Calu3 (cell line): ENCODE measurements at regions not wholly inside any gene's neighbourhood (a gene's known extent, or its start where the extent isn't known, plus 50 kb on each side); places are given as distances from the start of the nearest gene placed in this dataset.

Experiments used
- BruUV-seq: library from RNA; stranded (reverse); fragments of 400-500 nt; replicated peaks from 2 replicates; lab custom pipeline; 2021; lab: Mats Ljungman, UMichigan
- CTCF ChIA-PET: fragments of 300-600 bp; sonication (Branson Sonifier 250); formaldehyde crosslinking; loops from one replicate; lab custom pipeline; 2022; ENCODE audit warnings: antibody characterized with exemption; lab: Charles Lee
- DNase-seq: peaks from one replicate; pipeline ENCODE4 v3.0.0; 2022
- H3K27ac Mint-ChIP-seq: one replicate; pipeline ENCODE4 v1.8.0; 2022; ENCODE audit warnings: mixed read lengths; ENCODE audit not compliant: unreplicated experiment
- H3K27me3 Mint-ChIP-seq: one replicate; pipeline ENCODE4 v1.8.0; 2022; ENCODE audit warnings: mixed read lengths; ENCODE audit not compliant: unreplicated experiment
- H3K36me3 Mint-ChIP-seq: one replicate; pipeline ENCODE4 v1.8.0; 2022; ENCODE audit warnings: mild to moderate bottlenecking, moderate library complexity, mixed read lengths; ENCODE audit not compliant: insufficient read depth, unreplicated experiment
- H3K4me1 Mint-ChIP-seq: one replicate; pipeline ENCODE4 v1.8.0; 2022; ENCODE audit warnings: mild to moderate bottlenecking, low read depth, mixed read lengths; ENCODE audit not compliant: unreplicated experiment
- H3K4me3 Mint-ChIP-seq: one replicate; pipeline ENCODE4 v1.8.0; 2022; ENCODE audit warnings: mild to moderate bottlenecking, low read depth, moderate library complexity, mixed read lengths; ENCODE audit not compliant: unreplicated experiment
- H3K9me3 Mint-ChIP-seq: one replicate; pipeline ENCODE4 v1.8.0; 2022; ENCODE audit warnings: low read depth, mixed read lengths; ENCODE audit not compliant: unreplicated experiment
- CTCF ChIP-seq: fragments of 200-600 bp; IDR thresholded peaks from one replicate; pipeline ENCODE4 v1.8.0; 2022; ENCODE audit warnings: antibody characterized with exemption; ENCODE audit not compliant: unreplicated experiment
- intact Hi-C: fragments of 100-400 bp; cut with micrococcal nuclease; formaldehyde crosslinking; loops from one replicate; pipeline ENCODE4 v1.10.0; 2022; ENCODE audit not compliant: unreplicated experiment

GRCh38 chr4:1576304-1576960 is 107.7 kb downstream of the FAM53A start:
- CTCF ChIA-PET = no interaction called here
- no peak for DNase-seq
- no TSS peak for BruUV-seq
- Mint-ChIP-seq H3K9me3 (no peaks in the 10 kb centered on the region), H3K27me3 (peaks cover 59% of the 10 kb centered on the region), H3K27ac (no peak overlapping the region), H3K4me3 (no peak overlapping the region), H3K36me3 (no peaks in the 10 kb centered on the region), H3K4me1 (no peaks in the 10 kb centered on the region)
- TF ChIP-seq CTCF = no peak
- intact Hi-C loops = no loop called here

- DNase-seq = no peak
- CTCF ChIA-PET = no interaction called here
Observed at GRCh38 chr4:1575418-1576303, 108.5 kb downstream of the FAM53A start.

GRCh38 chr4:1574601-1575417 is 109.3 kb downstream of the FAM53A start:
- Mint-ChIP-seq H3K27me3 (peaks cover 56% of the 10 kb centered on the region), H3K9me3 (no peaks in the 10 kb centered on the region), H3K4me3 (no peak overlapping the region), H3K4me1 (no peaks in the 10 kb centered on the region), H3K27ac (no peak overlapping the region), H3K36me3 (no peaks in the 10 kb centered on the region)
- intact Hi-C loops = no loop called here
- DNase-seq = no peak
- BruUV-seq = no TSS peak
- CTCF ChIA-PET = no interaction called here
- TF ChIP-seq CTCF = no peak

More at GRCh38 chr4:1575418-1576303, 108.5 kb downstream of the FAM53A start:
- Mint-ChIP-seq H3K4me1 (no peaks in the 10 kb centered on the region), H3K36me3 (no peaks in the 10 kb centered on the region), H3K27ac (no peak overlapping the region), H3K27me3 (peaks cover 56% of the 10 kb centered on the region), H3K4me3 (no peak overlapping the region), H3K9me3 (no peaks in the 10 kb centered on the region)
- intact Hi-C loops = no loop called here
- TF ChIP-seq CTCF = no peak
- BruUV-seq = no TSS peak

- BruUV-seq = no TSS peak
Observed at GRCh38 chr4:1573830-1574459, 110.2 kb downstream of the FAM53A start.

More at GRCh38 chr4:1573830-1574459, 110.2 kb downstream of the FAM53A start:
- Mint-ChIP-seq H3K9me3 (no peaks in the 10 kb centered on the region), H3K27me3 (peaks cover 56% of the 10 kb centered on the region), H3K4me1 (no peaks in the 10 kb centered on the region), H3K36me3 (no peaks in the 10 kb centered on the region), H3K27ac (no peak overlapping the region), H3K4me3 (no peak overlapping the region)
- no peak for DNase-seq
- no peak for TF ChIP-seq CTCF
- intact Hi-C loops = no loop called here
- CTCF ChIA-PET = interaction anchor here (0.6 kb wide), 1 partner anchor 200 kb away, joined by 3 read pairs; no protein-coding TSS in a partner anchor
